Stimulated activated CD8-positive, alpha-beta memory T cell treated with anti-CD3 and anti-CD28 coated beads, Interleukin-15, amount 100 ng/mL, for 4 hours (primary cell): ENCODE measurements at regions not wholly inside any gene's neighbourhood (a gene's known extent, or its start where the extent isn't known, plus 50 kb on each side); places are given as distances from the start of the nearest gene placed in this dataset.

ENCODE experiments used
- DNase-seq, 2 donors: peaks; one replicate each; pipeline ENCODE4 v3.0.0-alpha.2; 2020; ENCODE audit warnings: low read depth in 2 of 2

GRCh38 chr3:19093084-19093483 is 55.2 kb upstream of the KCNH8 start:
- DNase-seq: no peak

GRCh38 chr3:19077388-19077787 is 70.9 kb upstream of the KCNH8 start:
- DNase-seq: no peak

- no peak for DNase-seq
Observed at GRCh38 chr3:19075037-19075436, 73.3 kb upstream of the KCNH8 start.

GRCh38 chr3:19074257-19074900 is 73.9 kb upstream of the KCNH8 start:
- DNase-seq: no peak

- no peak for DNase-seq
Observed at GRCh38 chr3:19073341-19074105, 74.8 kb upstream of the KCNH8 start.

- no peak for DNase-seq
Observed at GRCh38 chr3:19070325-19070724, 78.0 kb upstream of the KCNH8 start.

GRCh38 chr3:19065027-19065426 is 83.3 kb upstream of the KCNH8 start:
- DNase-seq: no peak

- no peak for DNase-seq
Observed at GRCh38 chr3:19063936-19064335, 84.4 kb upstream of the KCNH8 start.

- no peak for DNase-seq
Observed at GRCh38 chr3:19060404-19060803, 87.9 kb upstream of the KCNH8 start.

GRCh38 chr3:19052874-19053273 is 95.4 kb upstream of the KCNH8 start:
- DNase-seq: no peak

- no peak for DNase-seq
Observed at GRCh38 chr3:19046440-19046839, 101.9 kb upstream of the KCNH8 start.

- no peak for DNase-seq
Observed at GRCh38 chr3:19030522-19030839, 117.8 kb upstream of the KCNH8 start.

- DNase-seq: no peak
Observed at GRCh38 chr3:19029837-19030521, 118.3 kb upstream of the KCNH8 start.

- DNase-seq: no peak
Observed at GRCh38 chr3:19025441-19025840, 122.9 kb upstream of the KCNH8 start.

GRCh38 chr3:19022546-19022945 is 125.8 kb upstream of the KCNH8 start:
- DNase-seq: no peak

- no peak for DNase-seq
Observed at GRCh38 chr3:19016851-19017250, 131.5 kb upstream of the KCNH8 start.

- DNase-seq: no peak
Observed at GRCh38 chr3:19013879-19014278, 134.4 kb upstream of the KCNH8 start.

GRCh38 chr3:19012846-19013245 is 135.5 kb upstream of the KCNH8 start:
- DNase-seq: no peak

GRCh38 chr3:19002606-19003005 is 145.7 kb upstream of the KCNH8 start:
- no peak for DNase-seq

- no peak for DNase-seq
Observed at GRCh38 chr3:18998069-18998468, 150.2 kb upstream of the KCNH8 start.

GRCh38 chr3:18992709-18993108 is 155.6 kb upstream of the KCNH8 start:
- no peak for DNase-seq

GRCh38 chr3:18989237-18989795 is 159.0 kb upstream of the KCNH8 start:
- DNase-seq: no peak
